ENCODE measurements at regions not wholly inside any gene's neighbourhood (a gene's known extent, or its start where the extent isn't known, plus 50 kb on each side); places are given as distances from the start of the nearest gene placed in this dataset.

- Histone ChIP-seq H3K9me3 (replicated peaks; ENCODE audit: control insufficient read depth, low read depth, low read length) (no peaks in the 10 kb centered on the region), H3K4me1 (ENCODE audit: control insufficient read depth, insufficient read depth, low read length) (no peaks in the 10 kb centered on the region), H3K36me3 (ENCODE audit: control insufficient read depth, insufficient read depth, low read length) (no peaks in the 10 kb centered on the region), H3K4me3 (ENCODE audit: low read length) (no peak overlapping the region), H3K27me3 (ENCODE audit: control insufficient read depth, insufficient read depth, low read length) (peaks cover 5% of the 10 kb centered on the region), H3K27ac (ENCODE audit: low read length) (no peak overlapping the region)
- no peak for DNase-seq
- WGBS (ENCODE audit: insufficient coverage), result 55% methylated on average over 4 of the region's 8 CpGs
These were observed 310.3 kb downstream of the MATN1 start for GRCh38 chr1:30413111-30413440.

- 69% methylated on average over 11 of the region's 13 CpGs for WGBS (ENCODE audit: insufficient coverage)
- no peak for DNase-seq
- H3K4me1 ChIP-seq (ENCODE audit: control insufficient read depth, insufficient read depth, low read length), result no peaks in the 10 kb centered on the region
- H3K36me3 ChIP-seq (ENCODE audit: control insufficient read depth, insufficient read depth, low read length), result no peaks in the 10 kb centered on the region
- no peak overlapping the region for H3K4me3 ChIP-seq (ENCODE audit: low read length)
- no peak overlapping the region for H3K27ac ChIP-seq (ENCODE audit: low read length)
- no peaks in the 10 kb centered on the region for H3K9me3 ChIP-seq (replicated peaks; ENCODE audit: control insufficient read depth, low read depth, low read length)
- H3K27me3 ChIP-seq (ENCODE audit: control insufficient read depth, insufficient read depth, low read length), result peaks cover 5% of the 10 kb centered on the region
These were observed 310.9 kb downstream of the MATN1 start for GRCh38 chr1:30412241-30413110.

- H3K27me3 ChIP-seq (ENCODE audit: control insufficient read depth, insufficient read depth, low read length), result peaks cover 7% of the 10 kb centered on the region
- 82% methylated on average over 6 of the region's 9 CpGs for WGBS (ENCODE audit: insufficient coverage)
These were observed 312.2 kb downstream of the MATN1 start for GRCh38 chr1:30411206-30411605.

GRCh38 chr1:30410153-30410851, 313.1 kb downstream of the MATN1 start:
- Histone ChIP-seq H3K4me1 (ENCODE audit: control insufficient read depth, insufficient read depth, low read length) (no peaks in the 10 kb centered on the region), H3K27ac (ENCODE audit: low read length) (no peak overlapping the region), H3K27me3 (ENCODE audit: control insufficient read depth, insufficient read depth, low read length) (peaks cover 10% of the 10 kb centered on the region), H3K36me3 (ENCODE audit: control insufficient read depth, insufficient read depth, low read length) (no peaks in the 10 kb centered on the region), H3K4me3 (ENCODE audit: low read length) (no peak overlapping the region), H3K9me3 (replicated peaks; ENCODE audit: control insufficient read depth, low read depth, low read length) (no peaks in the 10 kb centered on the region)
- WGBS (ENCODE audit: insufficient coverage), result 100% methylated on average over 1 of the region's 9 CpGs
- DNase-seq, result no peak

More at GRCh38 chr1:30411206-30411605, 312.2 kb downstream of the MATN1 start:
- Histone ChIP-seq H3K36me3 (ENCODE audit: control insufficient read depth, insufficient read depth, low read length) (no peaks in the 10 kb centered on the region), H3K4me3 (ENCODE audit: low read length) (no peak overlapping the region), H3K27ac (ENCODE audit: low read length) (no peak overlapping the region), H3K9me3 (replicated peaks; ENCODE audit: control insufficient read depth, low read depth, low read length) (no peaks in the 10 kb centered on the region), H3K4me1 (ENCODE audit: control insufficient read depth, insufficient read depth, low read length) (no peaks in the 10 kb centered on the region)
- DNase-seq, result no peak

GRCh38 chr1:30409476-30410152, 313.8 kb downstream of the MATN1 start:
- H3K27me3 ChIP-seq (ENCODE audit: control insufficient read depth, insufficient read depth, low read length), result peaks cover 12% of the 10 kb centered on the region
- H3K4me1 ChIP-seq (ENCODE audit: control insufficient read depth, insufficient read depth, low read length), result no peaks in the 10 kb centered on the region
- no peak overlapping the region for H3K27ac ChIP-seq (ENCODE audit: low read length)
- 78% methylated on average over 5 of the region's 5 CpGs for WGBS (ENCODE audit: insufficient coverage)
- no peak overlapping the region for H3K4me3 ChIP-seq (ENCODE audit: low read length)
- DNase-seq, result no peak
- H3K9me3 ChIP-seq (replicated peaks; ENCODE audit: control insufficient read depth, low read depth, low read length), result no peaks in the 10 kb centered on the region
- no peaks in the 10 kb centered on the region for H3K36me3 ChIP-seq (ENCODE audit: control insufficient read depth, insufficient read depth, low read length)

- H3K27ac ChIP-seq (ENCODE audit: low read length), result no peak overlapping the region
- H3K27me3 ChIP-seq (ENCODE audit: control insufficient read depth, insufficient read depth, low read length), result peaks cover 15% of the 10 kb centered on the region
- no peaks in the 10 kb centered on the region for H3K9me3 ChIP-seq (replicated peaks; ENCODE audit: control insufficient read depth, low read depth, low read length)
- H3K4me3 ChIP-seq (ENCODE audit: low read length), result no peak overlapping the region
- 53% methylated on average over 7 of the region's 9 CpGs for whole genome bisulfite sequencing (ENCODE audit: insufficient coverage)
- no peaks in the 10 kb centered on the region for H3K36me3 ChIP-seq (ENCODE audit: control insufficient read depth, insufficient read depth, low read length)
- no peaks in the 10 kb centered on the region for H3K4me1 ChIP-seq (ENCODE audit: control insufficient read depth, insufficient read depth, low read length)
- no peak for DNase-seq
These were observed 315.4 kb downstream of the MATN1 start for GRCh38 chr1:30407865-30408580.

- WGBS (ENCODE audit: insufficient coverage), result 23% methylated on average over 9 of the region's 18 CpGs
- Histone ChIP-seq H3K36me3 (ENCODE audit: control insufficient read depth, insufficient read depth, low read length) (no peaks in the 10 kb centered on the region), H3K4me3 (ENCODE audit: low read length) (no peak overlapping the region), H3K4me1 (ENCODE audit: control insufficient read depth, insufficient read depth, low read length) (no peaks in the 10 kb centered on the region), H3K27me3 (ENCODE audit: control insufficient read depth, insufficient read depth, low read length) (peaks cover 15% of the 10 kb centered on the region), H3K27ac (ENCODE audit: low read length) (no peak overlapping the region), H3K9me3 (replicated peaks; ENCODE audit: control insufficient read depth, low read depth, low read length) (no peaks in the 10 kb centered on the region)
- DNase-seq, result no peak
These were observed 316.2 kb downstream of the MATN1 start for GRCh38 chr1:30406996-30407864.

GRCh38 chr1:30405631-30406212, 317.7 kb downstream of the MATN1 start:
- no peaks in the 10 kb centered on the region for H3K36me3 ChIP-seq (ENCODE audit: control insufficient read depth, insufficient read depth, low read length)
- H3K4me1 ChIP-seq (ENCODE audit: control insufficient read depth, insufficient read depth, low read length), result no peaks in the 10 kb centered on the region
- H3K27ac ChIP-seq (ENCODE audit: low read length), result no peak overlapping the region
- H3K4me3 ChIP-seq (ENCODE audit: low read length), result no peak overlapping the region
- H3K9me3 ChIP-seq (replicated peaks; ENCODE audit: control insufficient read depth, low read depth, low read length), result no peaks in the 10 kb centered on the region
- peaks cover 15% of the 10 kb centered on the region for H3K27me3 ChIP-seq (ENCODE audit: control insufficient read depth, insufficient read depth, low read length)
- DNase-seq, result no peak
- 83% methylated on average over 6 of the region's 8 CpGs for WGBS (ENCODE audit: insufficient coverage)

- H3K4me1 ChIP-seq (ENCODE audit: control insufficient read depth, insufficient read depth, low read length), result no peaks in the 10 kb centered on the region
- 74% methylated on average over 3 of the region's 4 CpGs for WGBS (ENCODE audit: insufficient coverage)
- no peak overlapping the region for H3K27ac ChIP-seq (ENCODE audit: low read length)
- peaks cover 12% of the 10 kb centered on the region for H3K27me3 ChIP-seq (ENCODE audit: control insufficient read depth, insufficient read depth, low read length)
- DNase-seq, result no peak
- H3K9me3 ChIP-seq (replicated peaks; ENCODE audit: control insufficient read depth, low read depth, low read length), result no peaks in the 10 kb centered on the region
- no peaks in the 10 kb centered on the region for H3K36me3 ChIP-seq (ENCODE audit: control insufficient read depth, insufficient read depth, low read length)
- no peak overlapping the region for H3K4me3 ChIP-seq (ENCODE audit: low read length)
These were observed 318.3 kb downstream of the MATN1 start for GRCh38 chr1:30405081-30405480.
